ENCODE measurements at regions not wholly inside any gene's neighbourhood (a gene's known extent, or its start where the extent isn't known, plus 50 kb on each side); places are given as distances from the start of the nearest gene placed in this dataset.
"Not testable (repeated sequence)": the region's sequence is repeated elsewhere in the genome, so short reads cannot be mapped to it uniquely, and the experiment has no call there.

DNA sequence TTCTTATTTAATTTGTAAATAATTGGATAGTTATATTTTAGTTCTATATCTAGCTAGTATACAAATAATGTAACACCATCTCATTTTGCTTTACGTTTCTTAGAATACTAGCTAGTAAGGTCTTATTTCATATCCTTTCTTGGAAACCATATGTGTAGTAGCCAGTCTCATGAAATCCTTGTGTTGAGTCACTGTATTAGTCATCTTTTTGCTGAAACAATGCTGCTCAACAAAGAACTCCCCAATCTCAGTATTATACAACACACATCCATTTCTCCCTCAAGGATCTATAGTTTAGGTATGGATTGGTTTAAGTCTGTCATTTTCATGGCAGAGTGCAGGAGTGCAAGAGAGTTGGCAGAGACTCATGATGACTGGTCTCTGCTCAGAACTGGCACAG, 185.2 kb upstream of the NBPF9 start:
- H3K9me3 ChIP-seq (ENCODE audit: control extremely low read depth in 1 of 3, control insufficient read depth in 2 of 3, insufficient read depth in 1 of 3, low read length in 2 of 3); H3K27me3 Mint-ChIP-seq; H3K27ac ChIP-seq (ENCODE audit: low read length in 2 of 2); H3K4me2 ChIP-seq (replicated peaks; ENCODE audit: low read depth, low read length, poor library complexity, severe bottlenecking); H2AFZ ChIP-seq (ENCODE audit: insufficient read depth, low read depth, low read length, poor library complexity, severe bottlenecking); H3K79me2 ChIP-seq (ENCODE audit: control insufficient read depth, insufficient read depth, low read length); H3K4me1 Mint-ChIP-seq; H4K20me1 ChIP-seq (ENCODE audit: control insufficient read depth, insufficient read depth, low read length, poor library complexity, severe bottlenecking); H3K9me3 Mint-ChIP-seq (ENCODE audit: insufficient read depth); POLR2A ChIA-PET; H3K4me3 ChIP-seq (ENCODE audit: control extremely low read depth in 1 of 5, extremely low read depth in 1 of 5, insufficient read depth in 1 of 5, low read depth in 2 of 5, low read length in 4 of 5); DNase-seq; H3K36me3 ChIP-seq (replicated peaks in 1 of 2; ENCODE audit: control extremely low read depth in 1 of 2, control insufficient read depth in 1 of 2, extremely low read depth in 1 of 2, insufficient read depth in 2 of 2, low read length in 1 of 2); H3K27me3 ChIP-seq (replicated peaks in 1 of 4; ENCODE audit: control extremely low read depth in 1 of 4, control insufficient read depth in 3 of 4, insufficient read depth in 4 of 4, low read length in 3 of 4); ATAC-seq (ENCODE audit: low read depth); intact Hi-C loops (cut with micrococcal nuclease); H3K9ac ChIP-seq (ENCODE audit: low read length); H3K4me3 Mint-ChIP-seq; H3K4me1 ChIP-seq (ENCODE audit: control insufficient read depth in 2 of 2, insufficient read depth in 2 of 2, low read length in 2 of 2); CTCF ChIA-PET; H3K27ac Mint-ChIP-seq: not testable (repeated sequence)
- WGBS (ENCODE audit: insufficient coverage): no CpG with 5 or more reads among the region's 1 CpG

GRCh38 chr1:149300478-149301218, 174.2 kb upstream of the NBPF19 start:
- H3K27ac Mint-ChIP-seq; H3K9me3 ChIP-seq (ENCODE audit: control extremely low read depth in 1 of 3, control insufficient read depth in 2 of 3, insufficient read depth in 1 of 3, low read length in 2 of 3); H3K4me1 Mint-ChIP-seq; POLR2A ChIA-PET; H3K27ac ChIP-seq (ENCODE audit: low read length in 2 of 2); H4K20me1 ChIP-seq (ENCODE audit: control insufficient read depth, insufficient read depth, low read length, poor library complexity, severe bottlenecking); ATAC-seq (ENCODE audit: low read depth); H3K9ac ChIP-seq (ENCODE audit: low read length); H3K4me1 ChIP-seq (ENCODE audit: control insufficient read depth in 2 of 2, insufficient read depth in 2 of 2, low read length in 2 of 2); H3K36me3 ChIP-seq (replicated peaks in 1 of 2; ENCODE audit: control extremely low read depth in 1 of 2, control insufficient read depth in 1 of 2, extremely low read depth in 1 of 2, insufficient read depth in 2 of 2, low read length in 1 of 2); H3K4me3 Mint-ChIP-seq; H3K9me3 Mint-ChIP-seq (ENCODE audit: insufficient read depth); H3K4me3 ChIP-seq (ENCODE audit: control extremely low read depth in 1 of 5, extremely low read depth in 1 of 5, insufficient read depth in 1 of 5, low read depth in 2 of 5, low read length in 4 of 5); H3K27me3 ChIP-seq (replicated peaks in 1 of 4; ENCODE audit: control extremely low read depth in 1 of 4, control insufficient read depth in 3 of 4, insufficient read depth in 4 of 4, low read length in 3 of 4); H2AFZ ChIP-seq (ENCODE audit: insufficient read depth, low read depth, low read length, poor library complexity, severe bottlenecking); DNase-seq; H3K79me2 ChIP-seq (ENCODE audit: control insufficient read depth, insufficient read depth, low read length); H3K4me2 ChIP-seq (replicated peaks; ENCODE audit: low read depth, low read length, poor library complexity, severe bottlenecking); CTCF ChIA-PET; intact Hi-C loops (cut with micrococcal nuclease); H3K27me3 Mint-ChIP-seq: not testable (repeated sequence)
- WGBS (ENCODE audit: insufficient coverage): no CpG with 5 or more reads among the region's 3 CpGs

GRCh38 chr1:149301282-149301681, 173.6 kb upstream of the NBPF19 start:
- H3K36me3 ChIP-seq (replicated peaks in 1 of 2; ENCODE audit: control extremely low read depth in 1 of 2, control insufficient read depth in 1 of 2, extremely low read depth in 1 of 2, insufficient read depth in 2 of 2, low read length in 1 of 2); CTCF ChIA-PET; intact Hi-C loops (cut with micrococcal nuclease); DNase-seq; H3K27me3 ChIP-seq (replicated peaks in 1 of 4; ENCODE audit: control extremely low read depth in 1 of 4, control insufficient read depth in 3 of 4, insufficient read depth in 4 of 4, low read length in 3 of 4); H3K27ac ChIP-seq (ENCODE audit: low read length in 2 of 2); H3K4me1 ChIP-seq (ENCODE audit: control insufficient read depth in 2 of 2, insufficient read depth in 2 of 2, low read length in 2 of 2); H3K27ac Mint-ChIP-seq; H2AFZ ChIP-seq (ENCODE audit: insufficient read depth, low read depth, low read length, poor library complexity, severe bottlenecking); H3K27me3 Mint-ChIP-seq; ATAC-seq (ENCODE audit: low read depth); H3K9me3 Mint-ChIP-seq (ENCODE audit: insufficient read depth); H3K9me3 ChIP-seq (ENCODE audit: control extremely low read depth in 1 of 3, control insufficient read depth in 2 of 3, insufficient read depth in 1 of 3, low read length in 2 of 3); H3K4me2 ChIP-seq (replicated peaks; ENCODE audit: low read depth, low read length, poor library complexity, severe bottlenecking); H3K79me2 ChIP-seq (ENCODE audit: control insufficient read depth, insufficient read depth, low read length); H4K20me1 ChIP-seq (ENCODE audit: control insufficient read depth, insufficient read depth, low read length, poor library complexity, severe bottlenecking); H3K4me3 ChIP-seq (ENCODE audit: control extremely low read depth in 1 of 5, extremely low read depth in 1 of 5, insufficient read depth in 1 of 5, low read depth in 2 of 5, low read length in 4 of 5); H3K9ac ChIP-seq (ENCODE audit: low read length); H3K4me1 Mint-ChIP-seq; H3K4me3 Mint-ChIP-seq; POLR2A ChIA-PET: not testable (repeated sequence)
- no CpG with 5 or more reads among the region's 4 CpGs for WGBS (ENCODE audit: insufficient coverage)

- intact Hi-C loops (cut with micrococcal nuclease); H3K9me3 Mint-ChIP-seq (ENCODE audit: insufficient read depth); H3K4me1 Mint-ChIP-seq; H3K36me3 ChIP-seq (replicated peaks in 1 of 2; ENCODE audit: control extremely low read depth in 1 of 2, control insufficient read depth in 1 of 2, extremely low read depth in 1 of 2, insufficient read depth in 2 of 2, low read length in 1 of 2); H3K27ac ChIP-seq (ENCODE audit: low read length in 2 of 2); POLR2A ChIA-PET; DNase-seq; H3K79me2 ChIP-seq (ENCODE audit: control insufficient read depth, insufficient read depth, low read length); H3K27me3 ChIP-seq (replicated peaks in 1 of 4; ENCODE audit: control extremely low read depth in 1 of 4, control insufficient read depth in 3 of 4, insufficient read depth in 4 of 4, low read length in 3 of 4); H3K27ac Mint-ChIP-seq; CTCF ChIA-PET; H3K9ac ChIP-seq (ENCODE audit: low read length); H3K9me3 ChIP-seq (ENCODE audit: control extremely low read depth in 1 of 3, control insufficient read depth in 2 of 3, insufficient read depth in 1 of 3, low read length in 2 of 3); H3K4me1 ChIP-seq (ENCODE audit: control insufficient read depth in 2 of 2, insufficient read depth in 2 of 2, low read length in 2 of 2); H2AFZ ChIP-seq (ENCODE audit: insufficient read depth, low read depth, low read length, poor library complexity, severe bottlenecking); H3K4me3 Mint-ChIP-seq; H3K27me3 Mint-ChIP-seq; H3K4me2 ChIP-seq (replicated peaks; ENCODE audit: low read depth, low read length, poor library complexity, severe bottlenecking); H4K20me1 ChIP-seq (ENCODE audit: control insufficient read depth, insufficient read depth, low read length, poor library complexity, severe bottlenecking); H3K4me3 ChIP-seq (ENCODE audit: control extremely low read depth in 1 of 5, extremely low read depth in 1 of 5, insufficient read depth in 1 of 5, low read depth in 2 of 5, low read length in 4 of 5): not testable (repeated sequence)
- no CpG with 5 or more reads among the region's 2 CpGs for WGBS (ENCODE audit: insufficient coverage)
- ATAC-seq (ENCODE audit: low read depth): peak; percentile 72
These were observed 170.0 kb upstream of the NBPF19 start for GRCh38 chr1:149304796-149305195.

Measured in B cell (primary cell).